Renal pelvis (tissue), 1 donor: ENCODE measurements at regions not wholly inside any gene's neighbourhood (a gene's known extent, or its start where the extent isn't known, plus 50 kb on each side); places are given as distances from the start of the nearest gene placed in this dataset.

Experiments
- DNase-seq: peaks from one replicate; pipeline ENCODE4 v3.0.0-alpha.2; 2013

- DNase-seq, result no peak
Observed at GRCh38 chr4:53920883-53921282, 143.5 kb downstream of the CHIC2 start.

GRCh38 chr4:53920116-53920515, 144.3 kb downstream of the CHIC2 start:
- DNase-seq, result no peak

DNA sequence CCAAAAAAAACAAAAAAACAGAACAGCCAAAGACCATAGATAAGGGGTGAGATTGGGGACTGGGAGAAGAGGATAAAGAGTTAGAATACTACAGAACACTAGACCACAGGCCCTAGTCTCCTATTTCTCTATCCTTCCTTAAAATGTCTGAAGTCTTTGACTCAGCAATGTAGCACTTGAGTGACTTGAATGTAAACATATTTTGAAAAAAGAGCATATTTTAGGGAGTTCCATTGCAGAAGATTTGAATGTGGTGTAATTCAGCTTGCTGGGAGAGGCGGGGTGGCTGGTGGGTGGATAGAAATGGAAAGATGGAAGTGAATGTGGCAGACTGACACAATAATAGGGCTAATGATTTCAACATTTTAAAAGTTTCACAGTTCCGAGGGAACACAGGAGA, 144.9 kb downstream of the CHIC2 start:
- no peak for DNase-seq

DNA sequence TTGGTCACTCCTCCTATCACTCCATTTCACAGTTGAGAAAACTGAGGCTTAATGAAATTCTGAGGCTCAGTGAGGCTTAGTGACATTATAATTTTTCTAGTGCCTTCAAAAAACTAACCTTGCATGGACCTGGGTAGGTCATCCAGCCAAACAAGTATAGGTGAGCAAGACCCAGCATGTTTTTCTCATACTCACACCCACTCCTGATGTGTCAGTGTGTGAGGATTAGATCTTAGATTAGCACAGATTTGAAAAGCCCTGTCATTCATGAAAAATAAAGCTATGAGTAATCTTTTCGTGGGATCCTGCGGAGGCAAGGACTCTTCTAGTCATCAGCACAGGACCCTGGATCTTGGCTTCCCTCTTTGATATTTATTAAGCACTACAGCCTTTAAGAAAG, 146.7 kb downstream of the CHIC2 start:
- DNase-seq, result no peak

GRCh38 chr4:53916431-53916889, 147.9 kb downstream of the CHIC2 start:
- no peak for DNase-seq

DNA sequence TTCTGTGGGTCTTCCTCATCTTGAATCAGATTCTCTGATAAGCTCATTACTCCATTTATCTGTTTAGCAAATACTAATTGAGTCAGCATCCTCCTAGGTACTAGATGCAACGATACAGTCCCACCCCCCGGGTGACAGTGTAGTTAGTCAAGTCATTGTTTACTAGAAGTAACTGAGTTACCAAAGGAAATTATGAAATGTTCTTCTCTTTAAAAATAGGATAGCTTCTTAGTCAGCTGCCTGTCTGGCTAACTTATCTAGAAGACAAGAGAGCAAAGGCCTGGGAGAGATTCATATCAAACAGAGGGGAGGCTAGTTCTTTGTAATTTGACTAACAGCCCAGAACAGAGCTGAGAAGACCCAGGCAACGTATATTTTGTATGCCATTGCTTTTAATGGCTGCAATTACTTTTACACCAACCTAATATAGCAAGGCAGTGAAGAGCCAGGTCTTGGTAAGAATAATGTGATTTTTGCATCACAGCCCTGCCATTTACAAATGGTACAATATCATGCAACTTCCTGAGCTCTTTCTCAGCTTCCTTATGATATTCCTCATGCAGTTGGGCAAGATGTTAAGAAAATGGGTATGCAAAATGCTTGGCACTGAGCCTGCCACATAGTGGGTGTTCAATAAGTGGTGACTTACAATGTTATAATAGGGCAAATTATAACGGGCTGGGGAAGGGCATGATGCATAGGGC, 149.9 kb downstream of the CHIC2 start:
- no peak for DNase-seq

- no peak for DNase-seq
Observed at GRCh38 chr4:53913771-53914170, 150.6 kb downstream of the CHIC2 start.

GRCh38 chr4:53912766-53913497, 151.5 kb downstream of the CHIC2 start:
- DNase-seq, result no peak

DNA sequence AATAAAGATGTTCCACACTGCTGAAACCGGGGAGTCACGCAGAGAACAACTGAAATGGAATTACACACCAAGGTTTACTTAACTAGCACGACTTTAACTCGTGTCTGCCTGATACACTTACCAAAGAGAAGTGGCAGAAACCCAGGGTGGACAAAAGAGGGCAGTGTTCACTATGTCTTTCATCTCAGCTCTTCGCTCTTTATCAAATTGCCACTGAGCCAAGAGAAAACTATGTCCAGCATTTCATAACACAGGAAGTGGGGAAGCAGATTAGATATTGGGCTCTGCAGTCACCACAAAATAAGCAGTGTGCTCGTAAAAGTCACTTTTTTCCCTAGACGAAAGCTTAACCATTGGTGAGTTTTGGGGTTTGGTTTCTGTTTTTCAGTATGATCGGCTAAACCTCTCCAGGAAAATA, 155.7 kb downstream of the CHIC2 start:
- DNase-seq, result peak; percentile 77

- no peak for DNase-seq
Observed at GRCh38 chr4:53907772-53908171, 156.6 kb downstream of the CHIC2 start.

GRCh38 chr4:53906606-53907190, 157.7 kb downstream of the CHIC2 start:
- DNase-seq, result no peak

- DNase-seq, result no peak
Observed at GRCh38 chr4:53905941-53906377, 158.4 kb downstream of the CHIC2 start.

- no peak for DNase-seq
Observed at GRCh38 chr4:53905276-53905940, 159.0 kb downstream of the CHIC2 start.

GRCh38 chr4:53902786-53903185, 161.6 kb downstream of the CHIC2 start:
- no peak for DNase-seq

GRCh38 chr4:53900271-53900649, 164.1 kb downstream of the CHIC2 start:
- DNase-seq, result no peak

GRCh38 chr4:53899586-53900270, 164.7 kb downstream of the CHIC2 start:
- peak; percentile 58 for DNase-seq

DNA sequence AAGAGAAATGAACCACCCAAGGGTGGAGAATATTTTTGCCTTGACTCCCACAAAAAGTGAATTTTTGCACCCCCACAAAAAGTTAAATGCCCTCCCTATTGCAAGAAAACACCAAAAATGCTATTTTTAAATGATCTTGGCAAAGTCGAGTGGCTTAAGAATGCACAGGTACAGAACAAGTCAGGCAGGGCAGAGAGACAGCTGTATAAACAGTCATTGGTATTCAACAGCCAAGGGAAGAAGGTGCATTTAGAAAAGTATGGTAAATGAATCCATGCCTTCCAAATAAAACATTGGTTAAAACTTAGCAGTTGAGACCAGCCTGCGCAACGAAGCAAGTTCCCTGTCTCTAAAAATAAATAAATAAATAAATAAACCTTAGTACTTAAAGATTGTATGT, 169.3 kb downstream of the CHIC2 start:
- no peak for DNase-seq

- no peak for DNase-seq
Observed at GRCh38 chr4:53890461-53890860, 173.9 kb downstream of the CHIC2 start.

DNA sequence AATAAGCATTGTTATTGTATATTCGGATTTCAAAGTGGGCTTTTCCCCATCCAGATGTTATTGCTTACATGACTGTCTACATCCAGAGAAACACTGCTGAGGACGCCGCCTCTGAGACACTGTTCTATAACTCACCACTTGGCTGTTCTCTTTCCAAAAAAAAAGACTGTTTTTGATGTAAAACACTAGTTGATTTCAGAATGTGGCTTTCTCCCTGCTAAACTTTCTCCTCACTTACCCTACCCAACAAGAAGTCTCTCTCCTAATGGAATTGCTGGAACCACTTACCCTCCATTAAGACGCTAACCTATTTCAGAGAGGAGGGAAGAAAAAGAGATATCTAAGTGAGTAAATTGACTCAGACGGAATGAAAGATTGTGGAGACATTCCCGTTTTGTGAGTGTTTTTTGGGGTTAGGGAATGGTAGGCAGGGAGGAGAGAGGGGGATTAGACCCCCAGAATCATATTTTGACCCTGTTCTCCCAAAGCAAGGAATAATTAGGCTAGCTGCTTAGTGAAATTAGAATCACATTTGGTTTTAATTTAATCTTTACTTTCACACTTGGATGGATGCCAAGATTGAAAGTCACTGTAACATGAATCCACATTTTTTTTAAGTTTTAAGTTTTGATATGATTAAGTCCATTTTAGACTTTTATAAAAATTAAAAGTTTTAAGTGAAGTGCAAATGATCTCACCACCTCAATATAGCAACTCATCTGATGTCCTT, 174.9 kb downstream of the CHIC2 start:
- DNase-seq, result peak; percentile 54

GRCh38 chr4:53886090-53886489, 178.3 kb downstream of the CHIC2 start:
- DNase-seq, result no peak

DNA sequence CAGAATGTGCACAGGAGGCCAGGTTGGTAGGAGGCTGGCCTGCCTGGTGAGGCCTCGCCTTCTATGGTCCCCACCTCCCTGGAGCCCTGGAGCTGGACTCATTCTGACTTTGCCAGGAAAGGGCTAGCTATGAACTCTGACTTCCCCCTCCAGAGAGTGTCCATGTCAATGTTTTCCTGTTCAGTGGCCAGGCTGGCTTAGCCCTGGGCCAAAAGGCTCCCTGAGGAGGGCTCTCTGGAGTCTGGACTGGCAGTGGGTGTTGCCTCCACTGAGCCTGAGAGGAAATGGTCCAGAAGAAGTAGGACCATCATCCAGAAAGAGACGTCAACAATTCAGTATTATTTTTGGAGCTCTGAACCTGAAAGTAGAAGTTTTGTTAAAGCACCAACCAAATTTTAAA, 178.7 kb downstream of the CHIC2 start:
- no peak for DNase-seq
